IMR-90 (cell line): ENCODE measurements at regions not wholly inside any gene's neighbourhood (a gene's known extent, or its start where the extent isn't known, plus 50 kb on each side); places are given as distances from the start of the nearest gene placed in this dataset.

ENCODE experiments used
- ATAC-seq: fragments of 200-7000 bp; cut with Tn5 transposase; 2 replicates; pipeline ENCODE4 v1.9.1; 2020; ENCODE audit warnings: low read depth, mild to moderate bottlenecking, moderate library complexity
- BruUV-seq: library from RNA; stranded (reverse); fragments of 400-500 nt; replicated peaks from 2 replicates; lab custom pipeline; 2021; lab: Mats Ljungman, UMichigan
- CTCF ChIA-PET: fragments of 300-600 bp; formaldehyde crosslinking; extraction: SDS; loops from one replicate; lab custom pipeline; 2021; ENCODE audit warnings: antibody characterized with exemption; lab: Yijun Ruan, JAX
- POLR2A ChIA-PET: fragments of 300-600 bp; sonication (Branson Sonifier 250); formaldehyde crosslinking; loops from one replicate; lab custom pipeline; 2022; ENCODE audit warnings: antibody characterized with exemption; ENCODE audit not compliant: unreplicated experiment; lab: Charles Lee
- DNase-seq: peaks from one replicate; pipeline ENCODE4 v3.0.0; 2013
- H2AFZ ChIP-seq: replicated peaks from 2 replicates; pipeline ENCODE3; 2013; ENCODE audit warnings: low read length, mild to moderate bottlenecking; ENCODE audit not compliant: poor library complexity
- H2AK5ac ChIP-seq: 2 replicates; pipeline ENCODE4 v1.6.1; 2013; ENCODE audit warnings: low read depth, low read length, inconsistent platforms
- H2AK9ac ChIP-seq: replicated peaks from 2 replicates; pipeline ENCODE3; 2013; ENCODE audit warnings: mild to moderate bottlenecking, low read depth, low read length, moderate library complexity; ENCODE audit not compliant: poor library complexity
- H2BK120ac ChIP-seq: 2 replicates; pipeline ENCODE4 v1.6.1; 2013; ENCODE audit warnings: low read depth, low read length, inconsistent platforms
- H2BK15ac ChIP-seq: 3 replicates; pipeline ENCODE4 v1.6.1; 2013; ENCODE audit warnings: low read depth, low read length, inconsistent platforms
- H2BK20ac ChIP-seq: 2 replicates; pipeline ENCODE4 v1.6.1; 2013; ENCODE audit warnings: low read depth, mild to moderate bottlenecking, inconsistent platforms, low read length, moderate library complexity
- H2BK5ac ChIP-seq: 2 replicates; pipeline ENCODE4 v1.6.1; 2013; ENCODE audit warnings: mild to moderate bottlenecking, low read depth, low read length, inconsistent platforms; ENCODE audit not compliant: poor library complexity, severe bottlenecking
- H3K14ac ChIP-seq: replicated peaks from 2 replicates; pipeline ENCODE4 v1.6.1; 2013; ENCODE audit warnings: low read depth, low read length, inconsistent platforms
- H3K18ac ChIP-seq: 2 replicates; pipeline ENCODE4 v1.6.1; 2013; ENCODE audit warnings: low read depth, low read length, control low read depth
- H3K23ac ChIP-seq: 2 replicates; pipeline ENCODE4 v1.6.1; 2013; ENCODE audit warnings: low read depth, low read length, inconsistent platforms
- H3K27ac ChIP-seq: 2 replicates; pipeline ENCODE4 v1.5.1; 2013; ENCODE audit warnings: mild to moderate bottlenecking, control low read depth, low read length; ENCODE audit not compliant: insufficient read depth
- H3K27me3 ChIP-seq: 2 replicates; pipeline ENCODE4 v1.6.1; 2013; ENCODE audit warnings: low read length; ENCODE audit not compliant: control insufficient read depth, insufficient read depth
- H3K36me3 ChIP-seq: 2 replicates; pipeline ENCODE4 v1.6.1; 2013; ENCODE audit warnings: low read length, mixed read lengths; ENCODE audit not compliant: control insufficient read depth, insufficient read depth
- H3K4ac ChIP-seq: 2 replicates; pipeline ENCODE4 v1.6.1; 2013; ENCODE audit warnings: low read depth, low read length, inconsistent platforms
- H3K4me1 ChIP-seq: 2 replicates; pipeline ENCODE4 v1.6.1; 2013; ENCODE audit warnings: low read length, mixed read lengths; ENCODE audit not compliant: control insufficient read depth, insufficient read depth
- H3K4me2 ChIP-seq: 2 replicates; pipeline ENCODE4 v1.6.1; 2013; ENCODE audit warnings: low read depth, mild to moderate bottlenecking, control low read depth, low read length, moderate library complexity
- H3K4me3 ChIP-seq: 2 replicates; pipeline ENCODE4 v1.5.1; 2013; ENCODE audit warnings: low read depth, mild to moderate bottlenecking, control low read depth, low read length, moderate library complexity; ENCODE audit not compliant: insufficient read depth
- H3K56ac ChIP-seq: 2 replicates; pipeline ENCODE4 v1.6.1; 2013; ENCODE audit warnings: low read length, inconsistent platforms; ENCODE audit not compliant: insufficient read depth; ENCODE audit errors: extremely low read depth
- H3K79me1 ChIP-seq, 2 experiments: 2 replicates each; pipeline ENCODE4 v1.6.1; 2013; ENCODE audit warnings: low read length in 2 of 2, inconsistent platforms in 1 of 2, low read depth in 1 of 2
- H3K9ac ChIP-seq: 2 replicates; pipeline ENCODE4 v1.6.1; 2013; ENCODE audit warnings: low read depth, low read length, control low read depth
- H3K9me1 ChIP-seq: 2 replicates; pipeline ENCODE4 v1.6.1; 2013; ENCODE audit warnings: low read length, inconsistent platforms; ENCODE audit not compliant: insufficient read depth
- H3K9me3 ChIP-seq: 2 replicates; pipeline ENCODE4 v1.6.1; 2013; ENCODE audit warnings: low read length; ENCODE audit not compliant: control insufficient read depth, insufficient read depth
- H4K20me1 ChIP-seq: 2 replicates; pipeline ENCODE4 v1.6.1; 2013; ENCODE audit warnings: low read length, inconsistent platforms; ENCODE audit not compliant: insufficient read depth
- H4K5ac ChIP-seq: 2 replicates; pipeline ENCODE4 v1.6.1; 2013; ENCODE audit warnings: mild to moderate bottlenecking, low read depth, low read length, control low read depth
- H4K8ac ChIP-seq, 2 experiments: 2 replicates each; pipeline ENCODE4 v1.6.1; 2013; ENCODE audit warnings: low read depth in 2 of 2, low read length in 2 of 2, control low read depth in 1 of 2, inconsistent platforms in 1 of 2
- H4K91ac ChIP-seq: 2 replicates; pipeline ENCODE4 v1.6.1; 2013; ENCODE audit warnings: low read depth, low read length, inconsistent platforms; ENCODE audit not compliant: insufficient read depth
- CEBPB ChIP-seq: IDR thresholded peaks from 2 replicates; pipeline ENCODE4 v1.6.1; 2012; ENCODE audit warnings: low read depth, low read length, improper control_type of control experiment
- CHD1 ChIP-seq: IDR thresholded peaks from 2 replicates; pipeline ENCODE4 v1.6.1; 2012; ENCODE audit warnings: low read depth, low read length, improper control_type of control experiment
- FOS ChIP-seq: fragments of 150-350 bp; IDR thresholded peaks from 2 replicates; pipeline ENCODE4 v1.6.1; 2016; ENCODE audit warnings: low read depth, low read length
- MAFK ChIP-seq: IDR thresholded peaks from 2 replicates; pipeline ENCODE4 v1.6.1; 2012; ENCODE audit warnings: low read depth, low read length, improper control_type of control experiment
- MAZ ChIP-seq: IDR thresholded peaks from 2 replicates; pipeline ENCODE4 v1.6.1; 2012; ENCODE audit warnings: low read depth, mild to moderate bottlenecking, low read length, improper control_type of control experiment, moderate library complexity, borderline replicate concordance
- MXI1 ChIP-seq: IDR thresholded peaks from 2 replicates; pipeline ENCODE4 v1.6.1; 2012; ENCODE audit warnings: low read depth, mild to moderate bottlenecking, low read length, moderate library complexity, borderline replicate concordance
- NFE2L2 ChIP-seq: fragments of 150-350 bp; IDR thresholded peaks from 2 replicates; pipeline ENCODE4 v1.6.1; 2016; ENCODE audit warnings: low read depth, mild to moderate bottlenecking, low read length
- POLR2A ChIP-seq: IDR thresholded peaks from 2 replicates; pipeline ENCODE4 v1.6.1; 2012; ENCODE audit warnings: mild to moderate bottlenecking, low read depth, low read length
- RAD21 ChIP-seq: IDR thresholded peaks from 2 replicates; pipeline ENCODE4 v1.6.1; 2012; ENCODE audit warnings: low read length, improper control_type of control experiment
- RCOR1 ChIP-seq: IDR thresholded peaks from 2 replicates; pipeline ENCODE4 v1.6.1; 2012; ENCODE audit warnings: mild to moderate bottlenecking, low read length, improper control_type of control experiment; ENCODE audit not compliant: insufficient replicate concordance
- WGBS, 2 experiments: methylation state at CpG; one replicate each; pipeline versions ENCODE4 v1.1.5 to v1.1.7; 2013; ENCODE audit warnings: missing lambda C conversion rate in 2 of 2; ENCODE audit not compliant: insufficient read length in 1 of 2; ENCODE audit errors: extremely low coverage in 2 of 2; 5-methylcytosine and 5-hydroxymethylcytosine counted together
- dilution Hi-C: fragments of 300-500 bp; cut with HindIII; formaldehyde crosslinking; loops from one replicate; pipeline ENCODE4 v1.14.3; 2018; ENCODE audit warnings: low sequenced_read_pairs; ENCODE audit not compliant: unreplicated experiment
- in situ Hi-C: fragments of 300-500 bp; cut with MboI; formaldehyde crosslinking; loops from 3 replicates; pipeline ENCODE4 v1.14.3; 2019; ENCODE audit warnings: low sequenced_read_pairs, inconsistent platforms, mixed read lengths
- intact Hi-C: fragments of 100-400 bp; cut with micrococcal nuclease; formaldehyde crosslinking; loops from 2 replicates; pipeline ENCODE4 v1.10.0; 2022
- TF ChIP-seq, protein P1 (sequence below): fragments of 150-350 bp; IDR thresholded peaks from 2 replicates; pipeline ENCODE4 v1.6.1; 2017; ENCODE audit warnings: mild to moderate bottlenecking, antibody characterized with exemption, low read length, low read depth
- TF ChIP-seq, protein P2 (sequence below): conservative IDR thresholded peaks from 2 replicates; pipeline ENCODE4 v1.5.1; 2012; ENCODE audit warnings: mild to moderate bottlenecking, low read depth, low read length, improper control_type of control experiment
- TF ChIP-seq, protein P3 (sequence below): fragments of 150-350 bp; IDR thresholded peaks from 2 replicates; pipeline ENCODE4 v1.6.1; 2016; ENCODE audit warnings: low read depth, mild to moderate bottlenecking, low read length, moderate library complexity, borderline replicate concordance

DNA sequence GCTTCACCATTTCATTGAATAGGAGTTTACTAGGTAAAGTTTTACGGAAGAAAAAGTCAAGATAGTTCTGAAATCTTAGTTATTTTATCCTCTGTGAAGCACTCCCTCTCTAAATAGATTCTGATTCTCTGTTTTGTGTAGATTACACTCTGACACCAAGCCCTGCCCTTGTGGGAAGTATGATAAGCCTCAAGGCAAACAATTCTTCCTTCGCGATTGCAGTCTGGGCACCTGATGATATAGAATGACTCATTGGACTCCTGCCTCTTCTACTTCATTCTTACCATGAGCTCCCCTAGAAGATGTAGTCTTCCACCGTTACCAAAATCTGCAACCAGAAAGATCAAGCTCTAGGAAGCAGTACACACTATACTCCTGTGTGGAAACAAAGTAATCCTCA, 626.9 kb upstream of the PTGER4 start:
- no peak overlapping the region for H3K18ac ChIP-seq
- no CpG with 5 or more reads among the region's 4 CpGs for WGBS, 2 experiments
- ChIA-PET POLR2A (no interaction called here), CTCF (no interaction called here)
- no TSS peak for BruUV-seq
- no peak overlapping the region for H3K14ac ChIP-seq
- no peaks in the 10 kb centered on the region for H3K9me3 ChIP-seq
- H3K4me2 ChIP-seq: no peak overlapping the region
- H4K91ac ChIP-seq: no peak overlapping the region
- H2BK120ac ChIP-seq: no peak overlapping the region
- H4K5ac ChIP-seq: no peak overlapping the region
- no peak overlapping the region for H2AK5ac ChIP-seq
- H3K27me3 ChIP-seq: no peaks in the 10 kb centered on the region
- H3K4me3 ChIP-seq: no peak overlapping the region
- no peak overlapping the region for H2BK15ac ChIP-seq
- no peak overlapping the region for H3K4ac ChIP-seq
- dilution Hi-C loops: no loop called here
- no peaks in the 10 kb centered on the region for H3K4me1 ChIP-seq
- DNase-seq: no peak
- no peak for ATAC-seq
- H3K27ac ChIP-seq: no peak overlapping the region
- no peak overlapping the region for H4K8ac ChIP-seq
- H3K9ac ChIP-seq: no peak overlapping the region
- no peak overlapping the region for H2AK9ac ChIP-seq
- no peak overlapping the region for H3K23ac ChIP-seq
- no peaks in the 10 kb centered on the region for H4K20me1 ChIP-seq
- no peak overlapping the region for H2BK20ac ChIP-seq
- no peak overlapping the region for H3K56ac ChIP-seq
- in situ Hi-C loops: no loop called here
- no peaks in the 10 kb centered on the region for H3K9me1 ChIP-seq
- TF ChIP-seq CHD1 (no peak), FOS (no peak), MAZ (no peak), MAFK (no peak), POLR2A (no peak), CEBPB (no peak), MXI1 (no peak), RAD21 (no peak), NFE2L2 (no peak), RCOR1 (no peak)
- TF ChIP-seq, protein P1, sequence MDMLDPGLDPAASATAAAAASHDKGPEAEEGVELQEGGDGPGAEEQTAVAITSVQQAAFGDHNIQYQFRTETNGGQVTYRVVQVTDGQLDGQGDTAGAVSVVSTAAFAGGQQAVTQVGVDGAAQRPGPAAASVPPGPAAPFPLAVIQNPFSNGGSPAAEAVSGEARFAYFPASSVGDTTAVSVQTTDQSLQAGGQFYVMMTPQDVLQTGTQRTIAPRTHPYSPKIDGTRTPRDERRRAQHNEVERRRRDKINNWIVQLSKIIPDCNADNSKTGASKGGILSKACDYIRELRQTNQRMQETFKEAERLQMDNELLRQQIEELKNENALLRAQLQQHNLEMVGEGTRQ: no peak
- TF ChIP-seq, protein P2, sequence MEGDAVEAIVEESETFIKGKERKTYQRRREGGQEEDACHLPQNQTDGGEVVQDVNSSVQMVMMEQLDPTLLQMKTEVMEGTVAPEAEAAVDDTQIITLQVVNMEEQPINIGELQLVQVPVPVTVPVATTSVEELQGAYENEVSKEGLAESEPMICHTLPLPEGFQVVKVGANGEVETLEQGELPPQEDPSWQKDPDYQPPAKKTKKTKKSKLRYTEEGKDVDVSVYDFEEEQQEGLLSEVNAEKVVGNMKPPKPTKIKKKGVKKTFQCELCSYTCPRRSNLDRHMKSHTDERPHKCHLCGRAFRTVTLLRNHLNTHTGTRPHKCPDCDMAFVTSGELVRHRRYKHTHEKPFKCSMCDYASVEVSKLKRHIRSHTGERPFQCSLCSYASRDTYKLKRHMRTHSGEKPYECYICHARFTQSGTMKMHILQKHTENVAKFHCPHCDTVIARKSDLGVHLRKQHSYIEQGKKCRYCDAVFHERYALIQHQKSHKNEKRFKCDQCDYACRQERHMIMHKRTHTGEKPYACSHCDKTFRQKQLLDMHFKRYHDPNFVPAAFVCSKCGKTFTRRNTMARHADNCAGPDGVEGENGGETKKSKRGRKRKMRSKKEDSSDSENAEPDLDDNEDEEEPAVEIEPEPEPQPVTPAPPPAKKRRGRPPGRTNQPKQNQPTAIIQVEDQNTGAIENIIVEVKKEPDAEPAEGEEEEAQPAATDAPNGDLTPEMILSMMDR: no peak
- TF ChIP-seq, protein P3, sequence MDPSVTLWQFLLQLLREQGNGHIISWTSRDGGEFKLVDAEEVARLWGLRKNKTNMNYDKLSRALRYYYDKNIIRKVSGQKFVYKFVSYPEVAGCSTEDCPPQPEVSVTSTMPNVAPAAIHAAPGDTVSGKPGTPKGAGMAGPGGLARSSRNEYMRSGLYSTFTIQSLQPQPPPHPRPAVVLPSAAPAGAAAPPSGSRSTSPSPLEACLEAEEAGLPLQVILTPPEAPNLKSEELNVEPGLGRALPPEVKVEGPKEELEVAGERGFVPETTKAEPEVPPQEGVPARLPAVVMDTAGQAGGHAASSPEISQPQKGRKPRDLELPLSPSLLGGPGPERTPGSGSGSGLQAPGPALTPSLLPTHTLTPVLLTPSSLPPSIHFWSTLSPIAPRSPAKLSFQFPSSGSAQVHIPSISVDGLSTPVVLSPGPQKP: no peak
- intact Hi-C loops: no loop called here
- no peaks in the 10 kb centered on the region for H3K79me1 ChIP-seq
- H2AFZ ChIP-seq: no peak overlapping the region
- H3K36me3 ChIP-seq: no peaks in the 10 kb centered on the region
- H2BK5ac ChIP-seq: no peak overlapping the region
